Fibroblast of mammary gland (primary cell): ENCODE measurements at regions not wholly inside any gene's neighbourhood (a gene's known extent, or its start where the extent isn't known, plus 50 kb on each side); places are given as distances from the start of the nearest gene placed in this dataset.
"Not testable (repeated sequence)": the region's sequence is repeated elsewhere in the genome, so short reads cannot be mapped to it uniquely, and the experiment has no call there.

Experiments
- DNase-seq: peaks from one replicate; pipeline ENCODE4 v3.0.0-alpha.2; 2010; ENCODE audit warnings: low read depth
- H3K4me3 ChIP-seq: 2 replicates; pipeline ENCODE4 v1.5.1; 2011; ENCODE audit warnings: low read depth, mild to moderate bottlenecking, low read length, moderate library complexity; ENCODE audit not compliant: control insufficient read depth
- TF ChIP-seq, protein P1 (sequence below): conservative IDR thresholded peaks from 2 replicates; pipeline ENCODE4 v1.5.1; 2011; ENCODE audit warnings: low read depth, low read length, inconsistent platforms; ENCODE audit not compliant: control insufficient read depth, insufficient read depth

DNA sequence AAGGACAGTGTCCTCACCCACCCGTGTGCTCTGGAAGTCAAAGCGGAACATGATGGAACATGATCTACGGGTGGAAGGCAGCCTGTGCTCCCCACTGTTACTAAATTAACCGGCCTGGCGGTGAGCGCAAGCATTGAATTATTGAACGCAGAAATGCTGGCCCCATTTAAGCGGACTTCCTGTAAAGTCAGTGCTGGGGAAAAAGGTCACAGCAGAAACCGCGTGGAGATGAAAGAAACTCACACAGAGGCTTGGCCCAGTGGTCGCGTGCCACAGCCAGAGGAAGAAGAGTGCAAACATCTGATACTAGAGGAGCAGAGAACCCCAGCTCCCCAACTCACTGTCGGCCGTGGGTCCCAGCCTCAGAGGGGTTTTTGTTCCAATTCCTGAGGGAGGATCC is 321.2 kb downstream of the ADGRD1 start:
- no peak for DNase-seq
- TF ChIP-seq, protein P1, sequence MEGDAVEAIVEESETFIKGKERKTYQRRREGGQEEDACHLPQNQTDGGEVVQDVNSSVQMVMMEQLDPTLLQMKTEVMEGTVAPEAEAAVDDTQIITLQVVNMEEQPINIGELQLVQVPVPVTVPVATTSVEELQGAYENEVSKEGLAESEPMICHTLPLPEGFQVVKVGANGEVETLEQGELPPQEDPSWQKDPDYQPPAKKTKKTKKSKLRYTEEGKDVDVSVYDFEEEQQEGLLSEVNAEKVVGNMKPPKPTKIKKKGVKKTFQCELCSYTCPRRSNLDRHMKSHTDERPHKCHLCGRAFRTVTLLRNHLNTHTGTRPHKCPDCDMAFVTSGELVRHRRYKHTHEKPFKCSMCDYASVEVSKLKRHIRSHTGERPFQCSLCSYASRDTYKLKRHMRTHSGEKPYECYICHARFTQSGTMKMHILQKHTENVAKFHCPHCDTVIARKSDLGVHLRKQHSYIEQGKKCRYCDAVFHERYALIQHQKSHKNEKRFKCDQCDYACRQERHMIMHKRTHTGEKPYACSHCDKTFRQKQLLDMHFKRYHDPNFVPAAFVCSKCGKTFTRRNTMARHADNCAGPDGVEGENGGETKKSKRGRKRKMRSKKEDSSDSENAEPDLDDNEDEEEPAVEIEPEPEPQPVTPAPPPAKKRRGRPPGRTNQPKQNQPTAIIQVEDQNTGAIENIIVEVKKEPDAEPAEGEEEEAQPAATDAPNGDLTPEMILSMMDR: no peak
- no peak overlapping the region for H3K4me3 ChIP-seq

DNA sequence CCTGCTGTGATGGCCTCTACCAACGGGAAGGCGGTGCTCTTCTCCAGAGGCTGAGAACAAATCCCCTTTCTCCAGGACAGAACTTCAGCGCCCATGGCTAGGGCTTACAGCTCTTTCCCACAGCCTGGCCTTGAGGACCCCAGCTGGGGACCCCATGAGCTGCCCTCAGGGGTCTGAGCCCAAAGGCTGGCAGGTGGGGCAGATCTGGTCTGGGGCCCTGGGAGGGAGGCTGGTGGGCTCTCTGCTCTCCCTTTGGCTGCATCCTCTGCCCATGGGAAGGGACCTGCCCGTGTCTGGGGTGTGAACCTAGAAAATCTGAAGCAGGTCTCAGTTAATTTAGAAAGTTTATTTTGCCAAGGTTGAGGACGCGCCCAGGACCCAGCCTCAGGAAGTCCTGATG is 322.1 kb downstream of the ADGRD1 start:
- TF ChIP-seq, protein P1: no peak
- no peak overlapping the region for H3K4me3 ChIP-seq
- no peak for DNase-seq

DNA sequence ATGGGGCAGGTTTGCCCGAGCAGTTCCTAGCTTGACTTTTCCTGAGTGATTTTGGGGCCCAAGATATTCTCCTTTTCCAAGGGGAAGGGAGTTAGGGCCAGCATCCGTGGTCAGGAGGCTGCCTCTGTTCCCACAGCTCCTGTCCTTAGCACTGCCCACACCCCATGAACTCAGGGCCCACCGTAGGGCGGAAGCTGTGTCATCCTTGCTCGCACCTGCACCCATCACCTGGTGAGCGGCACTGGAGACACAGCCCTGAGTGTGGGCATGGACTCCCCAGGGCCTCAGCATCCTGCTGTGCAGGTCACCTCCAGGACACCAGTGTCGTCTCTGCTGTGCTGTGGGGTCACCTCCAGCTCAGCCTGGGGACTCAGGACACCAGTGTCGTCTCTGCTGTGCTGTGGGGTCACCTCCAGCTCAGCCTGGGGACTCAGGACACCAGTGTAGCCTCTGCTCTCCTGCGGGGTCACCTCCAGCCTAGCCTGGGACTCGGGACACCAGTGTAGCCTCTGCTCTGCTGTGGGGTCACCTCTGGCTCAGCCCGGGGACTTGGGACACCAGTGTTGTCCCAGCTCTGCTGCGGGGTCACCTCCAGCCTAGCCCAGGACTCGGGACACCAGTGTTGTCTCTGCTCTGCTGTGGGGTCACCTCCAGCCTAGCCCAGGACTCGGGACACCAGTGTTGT is 322.9 kb downstream of the ADGRD1 start:
- TF ChIP-seq, protein P1: no peak
- DNase-seq: no peak
- no peak overlapping the region for H3K4me3 ChIP-seq

DNA sequence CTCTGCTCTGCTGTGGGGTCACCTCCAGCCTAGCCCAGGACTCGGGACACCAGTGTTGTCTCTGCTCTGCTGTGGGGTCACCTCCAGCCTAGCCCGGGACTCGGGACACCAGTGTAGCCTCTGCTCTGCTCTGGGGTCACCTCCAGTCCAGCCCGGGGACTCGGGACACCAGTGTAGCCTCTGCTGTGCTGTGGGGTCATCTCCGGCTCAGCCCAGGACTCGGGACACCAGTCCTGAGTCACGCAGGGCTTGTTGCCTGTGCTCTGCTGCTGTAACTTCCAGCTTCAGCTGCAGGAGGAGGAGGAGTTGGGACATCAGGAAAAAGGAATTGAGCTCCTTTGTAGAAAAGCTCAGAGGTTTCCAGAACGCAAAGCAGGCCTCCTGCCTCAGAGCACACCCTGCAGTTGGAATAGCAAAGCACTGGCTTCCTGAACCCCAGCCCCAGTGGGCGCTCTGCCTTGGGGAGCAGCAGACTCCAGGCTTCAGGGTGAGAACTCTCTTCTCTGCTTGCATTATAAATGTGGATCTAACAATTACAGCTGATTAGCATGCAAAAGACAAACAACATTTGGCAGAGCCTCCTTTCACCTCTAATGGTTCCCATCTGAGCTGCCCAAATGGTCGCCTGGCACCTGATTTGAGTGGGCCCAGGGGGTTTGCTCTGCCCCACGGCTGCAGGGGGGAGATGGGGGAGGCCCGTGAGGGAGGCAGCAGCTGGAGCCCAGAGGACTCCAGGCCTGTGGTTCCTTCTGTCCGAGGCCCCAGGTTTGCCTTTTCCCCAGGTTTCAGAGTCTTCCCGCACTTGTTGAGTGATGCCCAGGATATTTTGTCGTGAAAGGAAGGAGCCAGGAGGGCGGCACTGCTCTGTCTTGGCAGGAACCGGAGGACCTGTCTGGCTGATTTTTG is 323.7 kb downstream of the ADGRD1 start:
- not testable (repeated sequence) for H3K4me3 ChIP-seq, DNase-seq

DNA sequence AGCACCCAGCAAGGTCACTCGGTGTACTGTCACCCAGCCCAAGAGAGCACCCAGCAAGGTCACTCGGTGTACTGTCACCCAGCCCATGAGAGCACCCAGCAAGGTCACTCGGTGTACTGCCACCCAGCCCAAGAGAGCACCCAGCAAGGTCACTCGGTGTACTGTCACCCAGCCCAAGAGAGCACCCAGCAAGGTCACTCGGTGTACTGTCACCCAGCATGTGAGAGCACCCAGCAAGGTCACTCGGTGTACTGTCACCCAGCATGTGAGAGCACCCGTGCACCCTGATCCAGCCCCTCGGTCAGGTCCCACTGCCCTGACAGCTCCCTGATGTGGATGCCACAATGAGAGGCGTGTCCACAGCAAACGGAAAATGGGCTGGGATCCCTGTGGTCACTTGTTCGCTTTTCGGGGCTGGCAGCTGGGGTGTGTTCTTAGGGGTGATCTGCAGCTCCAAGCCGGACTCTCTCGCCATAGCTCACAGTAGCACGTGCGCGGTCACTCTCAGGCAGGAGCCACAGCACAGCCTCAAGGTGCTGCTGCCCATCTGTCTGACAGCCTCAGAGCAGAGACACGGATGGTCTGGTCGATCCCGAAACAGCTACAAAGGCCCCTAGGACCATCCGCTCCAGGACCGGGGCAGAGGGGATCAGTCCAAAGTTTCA is 324.9 kb downstream of the ADGRD1 start:
- not testable (repeated sequence) for H3K4me3 ChIP-seq, DNase-seq

DNA sequence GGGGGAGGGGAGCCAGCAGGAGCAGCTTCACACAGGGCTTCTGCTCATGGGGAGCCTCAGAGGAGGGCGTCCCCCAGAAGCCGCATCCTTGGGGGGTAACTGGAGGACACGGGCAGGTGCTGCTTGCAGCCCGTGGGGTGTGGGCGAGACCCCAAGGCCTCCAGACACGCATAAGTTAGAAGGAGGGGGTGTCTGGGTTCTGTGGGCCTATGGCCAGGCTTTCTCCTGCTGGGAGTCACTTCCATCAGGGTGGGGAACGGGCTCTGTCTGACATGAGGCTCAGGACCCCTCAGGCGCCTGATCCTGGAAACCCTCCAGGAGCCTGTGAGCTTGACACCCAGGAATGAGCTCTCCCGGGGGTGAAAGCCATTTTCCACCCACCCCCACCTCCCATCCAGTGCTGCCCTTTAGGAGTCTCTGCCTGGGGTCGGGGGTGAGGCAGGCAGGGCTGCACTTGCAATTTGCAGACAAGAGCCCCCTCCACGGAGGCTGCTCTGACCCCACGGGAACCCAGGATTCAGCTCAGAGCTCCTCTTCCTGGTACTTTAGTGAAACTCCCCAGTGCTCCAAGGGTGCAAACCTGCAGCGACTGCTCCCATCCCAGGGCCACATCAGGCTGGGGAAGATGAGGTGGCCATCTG is 325.7 kb downstream of the ADGRD1 start:
- TF ChIP-seq, protein P1: no peak
- DNase-seq: no peak
- no peak overlapping the region for H3K4me3 ChIP-seq

DNA sequence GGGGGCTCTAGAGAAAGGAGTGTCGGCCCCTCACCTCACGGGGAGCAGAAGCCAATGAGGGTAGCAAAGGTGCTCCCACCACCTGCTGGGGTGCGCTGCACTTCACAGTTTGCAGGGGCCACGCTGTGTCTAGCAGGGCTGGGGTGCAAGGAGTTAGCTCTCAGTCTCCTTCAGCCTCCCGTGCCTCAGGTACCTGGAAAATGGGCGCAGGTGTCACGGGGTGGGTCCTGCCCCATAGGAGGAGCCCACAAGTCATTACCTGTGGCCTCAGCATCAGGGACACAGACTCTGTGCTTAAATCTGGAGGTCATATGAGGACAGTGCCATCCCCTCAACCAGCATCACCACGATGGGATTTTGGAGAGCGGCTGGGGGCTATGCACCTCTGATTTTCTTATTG is 326.7 kb downstream of the ADGRD1 start:
- H3K4me3 ChIP-seq: no peak overlapping the region
- TF ChIP-seq, protein P1: no peak
- no peak for DNase-seq
